OCI-LY3 (cell line): ENCODE measurements at regions not wholly inside any gene's neighbourhood (a gene's known extent, or its start where the extent isn't known, plus 50 kb on each side); places are given as distances from the start of the nearest gene placed in this dataset.

Experiments used
- H2AFZ ChIP-seq: fragments of 200-600, 300-600 bp; shearing (Covaris generic); 2 replicates; pipeline ENCODE4 v1.6.0; 2014; ENCODE audit warnings: antibody characterized with exemption, low read depth, low read length
- H3K27ac ChIP-seq: fragments of 200-600, 300-600 bp; sonication (generic); 2 replicates; pipeline ENCODE4 v1.5.1; 2014; ENCODE audit warnings: mild to moderate bottlenecking, low read length, moderate library complexity, mixed read lengths
- H3K27me3 ChIP-seq: fragments of 200-600, 300-600 bp; sonication (generic); 2 replicates; pipeline ENCODE4 v1.6.1; 2014; ENCODE audit warnings: low read depth, low read length, mixed read lengths
- H3K36me3 ChIP-seq: fragments of 200-600, 300-600 bp; sonication (generic); replicated peaks from 2 replicates; pipeline ENCODE3; 2014; ENCODE audit warnings: low read depth, low read length, mixed read lengths
- H3K4me1 ChIP-seq: fragments of 300-600, 200-600 bp; sonication (generic); 2 replicates; pipeline ENCODE4 v1.6.1; 2014; ENCODE audit warnings: low read length, mixed read lengths
- H3K4me2 ChIP-seq: fragments of 200-600, 300-600 bp; sonication (generic); 2 replicates; pipeline ENCODE4 v1.6.1; 2014; ENCODE audit warnings: low read length, mixed read lengths
- H3K4me3 ChIP-seq: fragments of 300-600, 200-600 bp; sonication (generic); 2 replicates; pipeline ENCODE4 v1.5.1; 2014; ENCODE audit warnings: antibody characterized with exemption, mild to moderate bottlenecking, low read length, moderate library complexity
- H3K79me2 ChIP-seq: fragments of 300-600, 200-600 bp; shearing (Covaris generic); 2 replicates; pipeline ENCODE4 v1.6.1; 2014; ENCODE audit warnings: mild to moderate bottlenecking, low read length, mixed read lengths
- H3K9ac ChIP-seq: fragments of 300-600, 200-600 bp; shearing (Covaris generic); 2 replicates; pipeline ENCODE4 v1.6.0; 2014; ENCODE audit warnings: mild to moderate bottlenecking, low read length, moderate library complexity
- H3K9me3 ChIP-seq: fragments of 200-600, 300-600 bp; shearing (Covaris generic); 2 replicates; pipeline ENCODE4 v1.6.1; 2014; ENCODE audit warnings: low read length, mixed read lengths; ENCODE audit not compliant: insufficient read depth
- H4K20me1 ChIP-seq: fragments of 200-600, 300-600 bp; sonication (generic); 2 replicates; pipeline ENCODE4 v1.6.1; 2016; ENCODE audit warnings: low read length, mixed read lengths; ENCODE audit not compliant: insufficient read depth
- CTCF ChIP-seq: fragments of 200-600, 300-600 bp; sonication (generic); IDR thresholded peaks from 2 replicates; pipeline ENCODE4 v1.5.1; 2014; ENCODE audit warnings: antibody characterized with exemption, low read length, low read depth
- EZH2phosphoT487 ChIP-seq: fragments of 200-600 bp; shearing (Covaris generic); IDR thresholded peaks from 2 replicates; pipeline ENCODE4 v1.6.1; 2018; ENCODE audit warnings: antibody characterized with exemption, mixed run types, low read depth

GRCh38 chr3:28575746-28576613 lies 227.4 kb upstream of the AZI2 start:
- no peaks in the 10 kb centered on the region for H4K20me1 ChIP-seq
- H3K9me3 ChIP-seq, result no peaks in the 10 kb centered on the region
- no peak overlapping the region for H3K4me2 ChIP-seq
- no peaks in the 10 kb centered on the region for H3K79me2 ChIP-seq
- H3K36me3 ChIP-seq, result no peaks in the 10 kb centered on the region
- peaks cover 10% of the 10 kb centered on the region; the same call in 1 of the 2 replicates for H3K27me3 ChIP-seq
- H2AFZ ChIP-seq, result no peak overlapping the region
- H3K9ac ChIP-seq, result no peak overlapping the region
- no peak overlapping the region for H3K4me3 ChIP-seq
- no peak overlapping the region for H3K27ac ChIP-seq
- no peak for TF ChIP-seq EZH2phosphoT487
- no peak for TF ChIP-seq CTCF
- H3K4me1 ChIP-seq, result peaks cover 16% of the 10 kb centered on the region

- H3K4me1 ChIP-seq, result peaks cover 16% of the 10 kb centered on the region
- H3K4me3 ChIP-seq, result no peak overlapping the region
- H2AFZ ChIP-seq, result no peak overlapping the region
- no peaks in the 10 kb centered on the region for H3K79me2 ChIP-seq
- peaks cover 16% of the 10 kb centered on the region; the same call in 1 of the 2 replicates for H3K27me3 ChIP-seq
- no peak overlapping the region for H3K4me2 ChIP-seq
- no peaks in the 10 kb centered on the region for H3K36me3 ChIP-seq
- no peaks in the 10 kb centered on the region for H4K20me1 ChIP-seq
- H3K9ac ChIP-seq, result no peak overlapping the region
- H3K9me3 ChIP-seq, result no peaks in the 10 kb centered on the region
- H3K27ac ChIP-seq, result no peak overlapping the region
- no peak for TF ChIP-seq CTCF
- no peak for TF ChIP-seq EZH2phosphoT487
These were observed 228.1 kb upstream of the AZI2 start for GRCh38 chr3:28576614-28577200.

GRCh38 chr3:28577941-28578500 lies 229.4 kb upstream of the AZI2 start:
- Histone ChIP-seq H3K4me3 (no peak overlapping the region), H4K20me1 (no peaks in the 10 kb centered on the region), H3K9me3 (no peaks in the 10 kb centered on the region), H3K9ac (no peak overlapping the region), H3K27me3 (peaks cover 16% of the 10 kb centered on the region; the same call in 1 of the 2 replicates), H3K79me2 (no peaks in the 10 kb centered on the region), H3K36me3 (no peaks in the 10 kb centered on the region), H2AFZ (no peak overlapping the region), H3K4me2 (no peak overlapping the region), H3K27ac (no peak overlapping the region), H3K4me1 (peaks cover 16% of the 10 kb centered on the region)
- no peak for TF ChIP-seq CTCF
- TF ChIP-seq EZH2phosphoT487, result no peak

GRCh38 chr3:28586325-28586724 lies 237.7 kb upstream of the AZI2 start:
- TF ChIP-seq EZH2phosphoT487 (no peak), CTCF (no peak)

More at GRCh38 chr3:28586325-28586724, 237.7 kb upstream of the AZI2 start:
- peaks cover 5% of the 10 kb centered on the region; the same call in 1 of the 2 replicates for H3K27me3 ChIP-seq
- no peaks in the 10 kb centered on the region for H3K79me2 ChIP-seq
- no peak overlapping the region for H3K4me3 ChIP-seq
- H3K9me3 ChIP-seq, result 0 out of 2 replicates have a peak, but pooled peaks cover 2% of the 10 kb centered on the region
- H2AFZ ChIP-seq, result no peak overlapping the region
- H3K36me3 ChIP-seq, result no peaks in the 10 kb centered on the region
- H4K20me1 ChIP-seq, result no peaks in the 10 kb centered on the region
- H3K4me2 ChIP-seq, result no peak overlapping the region
- H3K27ac ChIP-seq, result no peak overlapping the region
- H3K9ac ChIP-seq, result no peak overlapping the region
- peaks cover 8% of the 10 kb centered on the region for H3K4me1 ChIP-seq
